ENCODE measurements at regions not wholly inside any gene's neighbourhood (a gene's known extent, or its start where the extent isn't known, plus 50 kb on each side); places are given as distances from the start of the nearest gene placed in this dataset.

DNA sequence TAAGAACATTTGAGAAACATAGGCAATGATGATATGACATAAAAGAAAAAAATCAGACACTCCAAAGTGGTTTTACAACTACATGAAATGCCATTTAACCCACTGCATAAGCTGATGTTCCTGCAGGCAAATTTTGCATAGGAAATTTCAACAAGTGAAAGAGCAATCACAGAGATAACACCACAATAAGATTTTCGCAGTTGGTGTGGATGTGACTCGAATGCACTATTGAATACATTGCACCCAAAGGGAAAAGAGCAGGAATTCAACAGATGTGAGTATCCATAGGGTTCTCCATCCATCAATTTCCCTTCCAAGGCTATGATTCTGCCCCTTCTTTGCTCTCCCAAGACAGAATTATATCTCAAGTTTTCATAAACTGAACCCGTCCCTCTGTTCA is 456.1 kb downstream of the RAP2B start:
- TF ChIP-seq, protein P1, sequence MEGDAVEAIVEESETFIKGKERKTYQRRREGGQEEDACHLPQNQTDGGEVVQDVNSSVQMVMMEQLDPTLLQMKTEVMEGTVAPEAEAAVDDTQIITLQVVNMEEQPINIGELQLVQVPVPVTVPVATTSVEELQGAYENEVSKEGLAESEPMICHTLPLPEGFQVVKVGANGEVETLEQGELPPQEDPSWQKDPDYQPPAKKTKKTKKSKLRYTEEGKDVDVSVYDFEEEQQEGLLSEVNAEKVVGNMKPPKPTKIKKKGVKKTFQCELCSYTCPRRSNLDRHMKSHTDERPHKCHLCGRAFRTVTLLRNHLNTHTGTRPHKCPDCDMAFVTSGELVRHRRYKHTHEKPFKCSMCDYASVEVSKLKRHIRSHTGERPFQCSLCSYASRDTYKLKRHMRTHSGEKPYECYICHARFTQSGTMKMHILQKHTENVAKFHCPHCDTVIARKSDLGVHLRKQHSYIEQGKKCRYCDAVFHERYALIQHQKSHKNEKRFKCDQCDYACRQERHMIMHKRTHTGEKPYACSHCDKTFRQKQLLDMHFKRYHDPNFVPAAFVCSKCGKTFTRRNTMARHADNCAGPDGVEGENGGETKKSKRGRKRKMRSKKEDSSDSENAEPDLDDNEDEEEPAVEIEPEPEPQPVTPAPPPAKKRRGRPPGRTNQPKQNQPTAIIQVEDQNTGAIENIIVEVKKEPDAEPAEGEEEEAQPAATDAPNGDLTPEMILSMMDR (conservative IDR thresholded peaks at IDR 0.05; ENCODE audit: low read length), result no peak
- TF ChIP-seq EZH2phosphoT487 (IDR thresholded peaks at IDR 0.05; ENCODE audit: borderline replicate concordance), result no peak
